Neural crest cell (in vitro differentiated cells): ENCODE measurements at regions not wholly inside any gene's neighbourhood (a gene's known extent, or its start where the extent isn't known, plus 50 kb on each side); places are given as distances from the start of the nearest gene placed in this dataset.

ENCODE experiments used
- DNase-seq: peaks from one replicate; pipeline ENCODE4 v3.0.0; 2021; ENCODE audit warnings: low read depth, mixed read lengths, low spot score
- H3K27ac Mint-ChIP-seq: one replicate; pipeline ENCODE4 v1.8.0; 2021; ENCODE audit warnings: mild to moderate bottlenecking, mixed read lengths; ENCODE audit not compliant: unreplicated experiment
- H3K27me3 Mint-ChIP-seq: 2 replicates; pipeline ENCODE4 v1.8.0; 2021; ENCODE audit warnings: low read depth, mild to moderate bottlenecking, mixed read lengths
- H3K36me3 Mint-ChIP-seq: 2 replicates; pipeline ENCODE4 v1.8.0; 2021; ENCODE audit warnings: low read depth, mild to moderate bottlenecking, mixed read lengths
- H3K4me1 Mint-ChIP-seq: 2 replicates; pipeline ENCODE4 v1.8.0; 2021; ENCODE audit warnings: mixed read lengths
- H3K4me3 Mint-ChIP-seq: one replicate; pipeline ENCODE4 v1.8.0; 2021; ENCODE audit warnings: mild to moderate bottlenecking, mixed read lengths
- H3K9me3 Mint-ChIP-seq: 2 replicates; pipeline ENCODE4 v1.8.0; 2021; ENCODE audit warnings: mixed read lengths
- CTCF ChIP-seq: fragments of 200-600 bp; sonication (generic); conservative IDR thresholded peaks from 2 replicates; pipeline ENCODE4 v1.5.0; 2021; ENCODE audit warnings: antibody characterized with exemption, mild to moderate bottlenecking

GRCh38 chr2:174682578-174683391 is 81.5 kb downstream of the CHRNA1 start:
- Mint-ChIP-seq H3K4me1 (peaks cover 20% of the 10 kb centered on the region), H3K36me3 (no peaks in the 10 kb centered on the region), H3K4me3 (peak overlapping the region; percentile 94), H3K27ac (peak overlapping the region; percentile 67), H3K27me3 (peaks cover 32% of the 10 kb centered on the region), H3K9me3 (no peaks in the 10 kb centered on the region)
- peak; percentile 60 for DNase-seq
- no peak for TF ChIP-seq CTCF

- no peak for TF ChIP-seq CTCF
- Mint-ChIP-seq H3K27me3 (peaks cover 32% of the 10 kb centered on the region), H3K27ac (no peak overlapping the region), H3K4me3 (peak overlapping the region; percentile 87), H3K36me3 (no peaks in the 10 kb centered on the region), H3K9me3 (no peaks in the 10 kb centered on the region), H3K4me1 (peaks cover 20% of the 10 kb centered on the region)
- peak; percentile 26 for DNase-seq
Measured at GRCh38 chr2:174682007-174682577, 82.2 kb downstream of the CHRNA1 start.

- H3K4me1 Mint-ChIP-seq = peaks cover 20% of the 10 kb centered on the region
- DNase-seq = no peak
- H3K9me3 Mint-ChIP-seq = no peaks in the 10 kb centered on the region
- no peak for TF ChIP-seq CTCF
- H3K27ac Mint-ChIP-seq = no peak overlapping the region
- no peaks in the 10 kb centered on the region for H3K36me3 Mint-ChIP-seq
- peaks cover 31% of the 10 kb centered on the region for H3K27me3 Mint-ChIP-seq
- peak overlapping the region; percentile 87 for H3K4me3 Mint-ChIP-seq
Measured at GRCh38 chr2:174681099-174682006, 82.9 kb downstream of the CHRNA1 start.

GRCh38 chr2:174680221-174680620 is 82.6 kb upstream of the WIPF1 start:
- TF ChIP-seq CTCF = no peak

GRCh38 chr2:174678395-174678794 is 80.8 kb upstream of the WIPF1 start:
- Mint-ChIP-seq H3K4me1 (peaks cover 16% of the 10 kb centered on the region), H3K9me3 (no peaks in the 10 kb centered on the region), H3K27me3 (peaks cover 9% of the 10 kb centered on the region), H3K4me3 (no peak overlapping the region), H3K36me3 (peaks cover 2% of the 10 kb centered on the region), H3K27ac (no peak overlapping the region)
- no peak for TF ChIP-seq CTCF
- DNase-seq = no peak

More at GRCh38 chr2:174680221-174680620, 82.6 kb upstream of the WIPF1 start:
- peaks cover 20% of the 10 kb centered on the region for H3K4me1 Mint-ChIP-seq
- H3K36me3 Mint-ChIP-seq = no peaks in the 10 kb centered on the region
- peaks cover 25% of the 10 kb centered on the region for H3K27me3 Mint-ChIP-seq
- H3K4me3 Mint-ChIP-seq = peak overlapping the region; percentile 87
- DNase-seq = no peak
- H3K27ac Mint-ChIP-seq = no peak overlapping the region
- no peaks in the 10 kb centered on the region for H3K9me3 Mint-ChIP-seq
